HEK293 (cell line): ENCODE measurements at regions not wholly inside any gene's neighbourhood (a gene's known extent, or its start where the extent isn't known, plus 50 kb on each side); places are given as distances from the start of the nearest gene placed in this dataset.

ENCODE experiments used
- CTCF ChIP-seq: fragments of 450-650 bp; formaldehyde crosslinking; IDR thresholded peaks from 2 replicates; pipeline ENCODE4 v1.5.1; 2016; ENCODE audit warnings: missing biosample characterization, missing genetic modification characterization
- HOXD13 ChIP-seq: sonication (generic); formaldehyde crosslinking; IDR thresholded peaks from 2 replicates; pipeline ENCODE4 v1.8.0; 2022; ENCODE audit warnings: missing genetic modification reagents, borderline replicate concordance
- SETDB1 ChIP-seq: IDR thresholded peaks from one replicate; pipeline ENCODE4 v1.6.1; 2017; ENCODE audit warnings: mild to moderate bottlenecking, low read length, moderate library complexity, mixed read lengths; ENCODE audit not compliant: insufficient read length
- ZBTB11 ChIP-seq: fragments of 450-650 bp; formaldehyde crosslinking; conservative IDR thresholded peaks from 2 replicates; pipeline ENCODE4 v1.5.1; 2016; ENCODE audit warnings: low read depth, missing biosample characterization, missing genetic modification characterization
- ZNF791 ChIP-seq: fragments of 450-650 bp; formaldehyde crosslinking; IDR thresholded peaks from 2 replicates; pipeline ENCODE4 v1.5.1; 2016; ENCODE audit warnings: missing biosample characterization, missing genetic modification characterization

GRCh38 chr11:101692980-101693379 lies 109.2 kb upstream of the TRPC6 start:
- no peak for TF ChIP-seq ZNF791 (tag by site-specific recombination)
- no peak for TF ChIP-seq HOXD13 (CRISPR knock-in tag)
- no peak for TF ChIP-seq SETDB1
- no peak for TF ChIP-seq CTCF
- TF ChIP-seq ZBTB11 (tag by site-specific recombination): no peak
